ENCODE measurements at regions not wholly inside any gene's neighbourhood (a gene's known extent, or its start where the extent isn't known, plus 50 kb on each side); places are given as distances from the start of the nearest gene placed in this dataset.

- DNase-seq: no peak
Observed at GRCh38 chr3:120544361-120544760, 51.8 kb upstream of the NDUFB4 start.

GRCh38 chr3:120536642-120537041 is 59.5 kb upstream of the NDUFB4 start:
- DNase-seq: no peak

- no peak for DNase-seq
Observed at GRCh38 chr3:120532969-120533368, 63.2 kb upstream of the NDUFB4 start.

GRCh38 chr3:120528163-120528562 is 68.0 kb upstream of the NDUFB4 start:
- no peak for DNase-seq

- DNase-seq: no peak
Observed at GRCh38 chr3:120526011-120526870, 69.9 kb upstream of the NDUFB4 start.

- peak; percentile 57 for DNase-seq
Observed at GRCh38 chr3:120524171-120524923, 71.8 kb upstream of the NDUFB4 start.

- no peak for DNase-seq
Observed at GRCh38 chr3:120516136-120516535, 65.3 kb upstream of the FSTL1 start.

- DNase-seq: no peak
Observed at GRCh38 chr3:120512655-120513054, 61.9 kb upstream of the FSTL1 start.

GRCh38 chr3:120506828-120507774 is 56.3 kb upstream of the FSTL1 start:
- DNase-seq: peak; percentile 80

GRCh38 chr3:120506076-120506827 is 55.5 kb upstream of the FSTL1 start:
- DNase-seq: peak; percentile 39

- DNase-seq: no peak
Observed at GRCh38 chr3:120503727-120504616, 53.2 kb upstream of the FSTL1 start.

GRCh38 chr3:120502116-120502515 is 51.3 kb upstream of the FSTL1 start:
- no peak for DNase-seq
